ENCODE measurements at regions not wholly inside any gene's neighbourhood (a gene's known extent, or its start where the extent isn't known, plus 50 kb on each side); places are given as distances from the start of the nearest gene placed in this dataset.

DNA sequence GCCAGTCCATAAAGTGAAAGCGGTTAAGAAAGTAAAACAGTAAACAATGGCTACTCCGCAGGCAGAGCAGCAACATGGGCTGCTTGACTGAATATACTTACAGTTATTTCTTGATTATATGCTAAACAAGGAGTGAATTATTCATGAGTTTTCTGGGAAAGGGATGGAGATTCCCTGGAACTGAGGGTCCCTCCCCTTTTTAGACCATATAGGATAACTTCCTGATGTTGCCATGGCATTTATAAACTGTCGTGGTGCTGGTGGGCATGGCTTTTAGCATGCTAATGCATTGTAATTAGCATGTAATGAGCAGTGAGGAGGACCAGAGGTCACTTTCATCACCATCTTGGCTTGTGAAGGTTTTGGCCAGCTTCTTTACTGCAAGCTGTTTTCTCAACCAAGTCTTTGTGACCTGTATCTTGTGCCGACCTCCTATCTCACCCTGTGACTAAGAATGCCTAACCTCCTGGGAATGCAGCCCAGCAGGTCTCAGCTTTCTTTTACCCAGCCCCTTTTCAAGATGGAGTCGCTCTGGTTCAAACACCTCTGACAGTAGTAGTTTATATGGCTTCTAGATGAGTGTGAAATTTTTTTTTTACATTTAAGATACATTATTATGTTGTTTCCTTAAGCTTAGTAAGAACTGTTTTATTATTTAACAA is 514.8 kb upstream of the TENM3 start:
- Histone ChIP-seq H3K23ac (ENCODE audit: low read length) (no peak overlapping the region), H2AK5ac (ENCODE audit: low read length) (no peak overlapping the region), H3K4me2 (ENCODE audit: low read length) (no peak overlapping the region), H2BK120ac (ENCODE audit: insufficient read depth, low read length, poor library complexity) (no peak overlapping the region), H4K91ac (ENCODE audit: low read depth, low read length) (no peak overlapping the region), H4K12ac (ENCODE audit: low read depth, low read length) (no peak overlapping the region), H3K79me2 (ENCODE audit: control insufficient read depth, insufficient read depth, low read length, poor library complexity) (no peaks in the 10 kb centered on the region), H3K4ac (ENCODE audit: low read depth, low read length) (no peak overlapping the region), H3K9me3 (ENCODE audit: insufficient read depth, low read depth, low read length) (no peaks in the 10 kb centered on the region), H2BK5ac (ENCODE audit: low read depth, low read length, poor library complexity) (no peak overlapping the region), H3K18ac (ENCODE audit: low read length) (no peak overlapping the region), H2AFZ (ENCODE audit: insufficient read depth, low read length, poor library complexity) (no peak overlapping the region), H3K4me1 (ENCODE audit: control insufficient read depth in 1 of 2, insufficient read depth in 2 of 2, low read length in 2 of 2) (no peaks in the 10 kb centered on the region), H2BK12ac (ENCODE audit: low read length) (no peak overlapping the region), H3K27me3 (ENCODE audit: insufficient read depth, low read length) (no peaks in the 10 kb centered on the region), H3K79me1 (ENCODE audit: low read length) (no peaks in the 10 kb centered on the region), H4K8ac (ENCODE audit: low read depth, low read length) (no peak overlapping the region), H3K27ac (ENCODE audit: low read depth, low read length) (no peak overlapping the region), H3K14ac (ENCODE audit: low read length) (no peak overlapping the region), H3K4me3 (ENCODE audit: low read depth, low read length) (no peak overlapping the region), H3K36me3 (ENCODE audit: control insufficient read depth in 1 of 2, insufficient read depth in 2 of 2, low read length in 2 of 2) (no peaks in the 10 kb centered on the region), H3K9ac (ENCODE audit: low read length) (no peak overlapping the region)
- no CpG with 5 or more reads among the region's 5 CpGs for WGBS (ENCODE audit: extremely low coverage, insufficient coverage, insufficient read length)
- DNase-seq = peak; percentile 72 to 73

DNA sequence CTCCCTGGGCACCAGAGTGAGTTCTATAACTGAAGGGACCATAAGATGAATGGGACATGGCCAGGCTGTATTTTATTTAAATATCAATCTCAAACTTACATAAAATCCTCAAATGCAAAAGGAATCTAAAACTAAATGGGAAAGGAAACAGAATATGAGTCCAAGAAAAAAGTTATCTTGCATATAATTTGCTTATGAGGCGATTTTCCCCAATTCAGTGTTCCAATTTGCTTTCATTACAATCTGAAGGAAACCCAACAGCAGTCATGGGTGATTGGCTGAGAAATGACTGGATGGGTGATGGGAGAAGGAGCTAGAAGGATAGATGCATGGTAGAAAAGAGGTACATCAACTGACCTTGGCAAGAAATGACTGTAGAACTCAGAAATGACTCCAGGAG is 511.3 kb upstream of the TENM3 start:
- Histone ChIP-seq H3K36me3 (ENCODE audit: control insufficient read depth in 1 of 2, insufficient read depth in 2 of 2, low read length in 2 of 2) (no peaks in the 10 kb centered on the region), H3K18ac (ENCODE audit: low read length) (no peak overlapping the region), H3K79me1 (ENCODE audit: low read length) (no peaks in the 10 kb centered on the region), H4K91ac (ENCODE audit: low read depth, low read length) (no peak overlapping the region), H3K14ac (ENCODE audit: low read length) (no peak overlapping the region), H4K8ac (ENCODE audit: low read depth, low read length) (no peak overlapping the region), H2AK5ac (ENCODE audit: low read length) (no peak overlapping the region), H3K23ac (ENCODE audit: low read length) (no peak overlapping the region), H2BK5ac (ENCODE audit: low read depth, low read length, poor library complexity) (no peak overlapping the region), H4K12ac (ENCODE audit: low read depth, low read length) (no peak overlapping the region), H3K4ac (ENCODE audit: low read depth, low read length) (no peak overlapping the region), H3K27ac (ENCODE audit: low read depth, low read length) (no peak overlapping the region), H3K4me1 (ENCODE audit: control insufficient read depth in 1 of 2, insufficient read depth in 2 of 2, low read length in 2 of 2) (no peaks in the 10 kb centered on the region), H3K9me3 (ENCODE audit: insufficient read depth, low read depth, low read length) (no peaks in the 10 kb centered on the region), H3K79me2 (ENCODE audit: control insufficient read depth, insufficient read depth, low read length, poor library complexity) (no peaks in the 10 kb centered on the region), H3K27me3 (ENCODE audit: insufficient read depth, low read length) (no peaks in the 10 kb centered on the region), H3K4me3 (ENCODE audit: low read depth, low read length) (no peak overlapping the region), H2BK120ac (ENCODE audit: insufficient read depth, low read length, poor library complexity) (no peak overlapping the region), H3K4me2 (ENCODE audit: low read length) (no peak overlapping the region), H2BK12ac (ENCODE audit: low read length) (no peak overlapping the region), H2AFZ (ENCODE audit: insufficient read depth, low read length, poor library complexity) (no peak overlapping the region), H3K9ac (ENCODE audit: low read length) (no peak overlapping the region)
- DNase-seq = no peak
- WGBS (ENCODE audit: extremely low coverage, insufficient coverage, insufficient read length) = no CpG with 5 or more reads among the region's 1 CpG

DNA sequence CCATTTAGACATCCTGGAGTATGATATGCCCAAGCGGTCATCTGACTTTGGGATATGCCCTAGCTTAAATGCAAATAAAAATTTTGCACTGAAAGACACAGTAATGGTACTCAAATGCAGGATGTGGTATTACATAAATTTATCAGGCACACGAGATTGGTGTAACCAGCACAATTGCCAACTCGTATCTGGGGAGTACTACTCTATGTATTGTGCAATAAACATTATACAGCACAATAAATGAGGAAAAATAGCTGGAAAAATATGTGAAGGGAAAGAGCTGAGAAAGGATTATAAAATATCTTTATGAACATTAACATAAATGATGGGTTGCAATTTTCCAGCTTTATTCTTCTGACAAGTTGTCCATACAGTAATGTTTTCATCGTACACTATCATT is 505.5 kb upstream of the TENM3 start:
- Histone ChIP-seq H4K91ac (ENCODE audit: low read depth, low read length) (no peak overlapping the region), H3K14ac (ENCODE audit: low read length) (no peak overlapping the region), H3K9me3 (ENCODE audit: insufficient read depth, low read depth, low read length) (no peaks in the 10 kb centered on the region), H2AFZ (ENCODE audit: insufficient read depth, low read length, poor library complexity) (no peak overlapping the region), H3K4me3 (ENCODE audit: low read depth, low read length) (no peak overlapping the region), H4K8ac (ENCODE audit: low read depth, low read length) (no peak overlapping the region), H3K18ac (ENCODE audit: low read length) (no peak overlapping the region), H2BK120ac (ENCODE audit: insufficient read depth, low read length, poor library complexity) (no peak overlapping the region), H2AK5ac (ENCODE audit: low read length) (no peak overlapping the region), H3K27ac (ENCODE audit: low read depth, low read length) (no peak overlapping the region), H3K4me1 (ENCODE audit: control insufficient read depth in 1 of 2, insufficient read depth in 2 of 2, low read length in 2 of 2) (no peaks in the 10 kb centered on the region), H3K36me3 (ENCODE audit: control insufficient read depth in 1 of 2, insufficient read depth in 2 of 2, low read length in 2 of 2) (no peaks in the 10 kb centered on the region), H2BK12ac (ENCODE audit: low read length) (no peak overlapping the region), H3K79me1 (ENCODE audit: low read length) (no peaks in the 10 kb centered on the region), H4K12ac (ENCODE audit: low read depth, low read length) (no peak overlapping the region), H3K23ac (ENCODE audit: low read length) (no peak overlapping the region), H2BK5ac (ENCODE audit: low read depth, low read length, poor library complexity) (no peak overlapping the region), H3K79me2 (ENCODE audit: control insufficient read depth, insufficient read depth, low read length, poor library complexity) (no peaks in the 10 kb centered on the region), H3K4ac (ENCODE audit: low read depth, low read length) (no peak overlapping the region), H3K4me2 (ENCODE audit: low read length) (no peak overlapping the region), H3K27me3 (ENCODE audit: insufficient read depth, low read length) (no peaks in the 10 kb centered on the region), H3K9ac (ENCODE audit: low read length) (no peak overlapping the region)
- DNase-seq = no peak
- no CpG with 5 or more reads among the region's 4 CpGs for WGBS (ENCODE audit: extremely low coverage, insufficient coverage, insufficient read length)

DNA sequence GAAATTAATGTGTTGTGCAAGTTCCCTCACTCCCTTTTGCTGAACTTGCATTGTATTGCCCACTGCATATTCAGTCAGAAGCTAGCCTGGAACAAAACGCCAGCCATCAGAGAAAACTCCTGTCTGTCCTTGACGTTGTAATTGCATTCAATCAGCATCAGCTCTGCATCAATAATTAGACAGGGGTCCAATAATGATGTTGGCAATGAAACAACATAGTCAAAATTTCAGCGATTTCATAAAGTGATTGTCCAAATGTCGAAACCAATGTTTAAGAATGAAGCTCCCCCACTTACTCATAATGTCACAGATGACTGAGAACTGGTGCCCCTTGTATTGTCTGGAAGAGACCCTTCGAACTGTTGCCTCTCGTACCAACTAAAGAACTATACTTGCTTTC is 504.2 kb upstream of the TENM3 start:
- Histone ChIP-seq H3K79me1 (ENCODE audit: low read length) (no peaks in the 10 kb centered on the region), H4K91ac (ENCODE audit: low read depth, low read length) (no peak overlapping the region)

More for the DNA sequence above, 504.2 kb upstream of the TENM3 start:
- no peak overlapping the region for H3K27ac ChIP-seq (ENCODE audit: low read depth, low read length)
- no peaks in the 10 kb centered on the region for H3K79me2 ChIP-seq (ENCODE audit: control insufficient read depth, insufficient read depth, low read length, poor library complexity)
- no peaks in the 10 kb centered on the region for H3K36me3 ChIP-seq (ENCODE audit: control insufficient read depth in 1 of 2, insufficient read depth in 2 of 2, low read length in 2 of 2)
- DNase-seq = no peak
- no peak overlapping the region for H3K14ac ChIP-seq (ENCODE audit: low read length)
- H4K12ac ChIP-seq (ENCODE audit: low read depth, low read length) = no peak overlapping the region
- H3K9me3 ChIP-seq (ENCODE audit: insufficient read depth, low read depth, low read length) = no peaks in the 10 kb centered on the region
- H3K18ac ChIP-seq (ENCODE audit: low read length) = no peak overlapping the region
- H3K4me3 ChIP-seq (ENCODE audit: low read depth, low read length) = no peak overlapping the region
- H3K4ac ChIP-seq (ENCODE audit: low read depth, low read length) = no peak overlapping the region
- no CpG with 5 or more reads among the region's 6 CpGs for WGBS (ENCODE audit: extremely low coverage, insufficient coverage, insufficient read length)
- no peak overlapping the region for H2BK120ac ChIP-seq (ENCODE audit: insufficient read depth, low read length, poor library complexity)
- no peak overlapping the region for H3K9ac ChIP-seq (ENCODE audit: low read length)
- H2BK12ac ChIP-seq (ENCODE audit: low read length) = no peak overlapping the region
- no peak overlapping the region for H4K8ac ChIP-seq (ENCODE audit: low read depth, low read length)
- H3K27me3 ChIP-seq (ENCODE audit: insufficient read depth, low read length) = no peaks in the 10 kb centered on the region
- H2AFZ ChIP-seq (ENCODE audit: insufficient read depth, low read length, poor library complexity) = no peak overlapping the region
- no peak overlapping the region for H3K4me2 ChIP-seq (ENCODE audit: low read length)
- H2AK5ac ChIP-seq (ENCODE audit: low read length) = no peak overlapping the region
- H2BK5ac ChIP-seq (ENCODE audit: low read depth, low read length, poor library complexity) = no peak overlapping the region
- no peak overlapping the region for H3K23ac ChIP-seq (ENCODE audit: low read length)
- no peaks in the 10 kb centered on the region for H3K4me1 ChIP-seq (ENCODE audit: control insufficient read depth in 1 of 2, insufficient read depth in 2 of 2, low read length in 2 of 2)
